GM12878 (cell line): ENCODE measurements at regions not wholly inside any gene's neighbourhood (a gene's known extent, or its start where the extent isn't known, plus 50 kb on each side); places are given as distances from the start of the nearest gene placed in this dataset.

Experiments
- DPF2 ChIP-seq: fragments of 450-650 bp; IDR thresholded peaks from 2 replicates; pipeline ENCODE4 v1.6.1; 2017; ENCODE audit warnings: mild to moderate bottlenecking
- FOXM1 ChIP-seq: IDR thresholded peaks from 2 replicates; pipeline ENCODE4 v1.6.1; 2012; ENCODE audit warnings: low read depth, mild to moderate bottlenecking, inconsistent platforms, low read length, moderate library complexity
- HDAC6 ChIP-seq: fragments of 200-600 bp; sonication (generic); IDR thresholded peaks from one replicate; pipeline ENCODE4 v1.8.0; 2017; ENCODE audit warnings: antibody characterized with exemption; ENCODE audit not compliant: unreplicated experiment
- NR2C2 ChIP-seq: IDR thresholded peaks from 2 replicates; pipeline ENCODE4 v1.6.1; 2011; ENCODE audit warnings: borderline replicate concordance, low read depth; ENCODE audit not compliant: control insufficient read depth, insufficient read length
- PAX5 ChIP-seq: IDR thresholded peaks from 2 replicates; pipeline ENCODE4 v1.6.1; 2011; ENCODE audit warnings: low read depth, low read length, borderline replicate concordance
- PML ChIP-seq: IDR thresholded peaks from 2 replicates; pipeline ENCODE4 v1.6.1; 2012; ENCODE audit warnings: low read length, inconsistent platforms
- POU2F2 ChIP-seq: IDR thresholded peaks from 3 replicates; pipeline ENCODE4 v1.6.1; 2011; ENCODE audit warnings: low read depth, mild to moderate bottlenecking, low read length, borderline replicate concordance
- SMC3 ChIP-seq: IDR thresholded peaks from 2 replicates; pipeline ENCODE4 v1.6.1; 2011; ENCODE audit warnings: low read length, improper control_type of control experiment, borderline replicate concordance
- SUZ12 ChIP-seq: fragments of 200-600 bp; sonication (generic); IDR thresholded peaks from one replicate; pipeline ENCODE4 v1.6.1; 2018; ENCODE audit warnings: antibody characterized with exemption, mild to moderate bottlenecking; ENCODE audit not compliant: unreplicated experiment
- TAF1 ChIP-seq: IDR thresholded peaks from 2 replicates; pipeline ENCODE4 v1.6.1; 2011; ENCODE audit warnings: mild to moderate bottlenecking, low read depth, low read length, borderline replicate concordance
- TCF3 ChIP-seq: IDR thresholded peaks from 2 replicates; pipeline ENCODE4 v1.6.1; 2012; ENCODE audit warnings: low read depth, mild to moderate bottlenecking, low read length, borderline replicate concordance; ENCODE audit not compliant: insufficient read depth
- ZNF207 ChIP-seq: fragments of 450-650 bp; IDR thresholded peaks from 2 replicates; pipeline ENCODE4 v1.6.1; 2014; ENCODE audit warnings: antibody characterized with exemption, mild to moderate bottlenecking, borderline replicate concordance
- ZSCAN29 ChIP-seq: fragments of 450-650 bp; IDR thresholded peaks from 2 replicates; pipeline ENCODE4 v1.6.1; 2017; ENCODE audit warnings: mild to moderate bottlenecking, moderate library complexity
- TF ChIP-seq, protein P1 (sequence below): fragments of 450-650 bp; IDR thresholded peaks from 2 replicates; pipeline ENCODE4 v1.6.1; 2017; ENCODE audit warnings: borderline replicate concordance
- TF ChIP-seq, protein P2 (sequence below): IDR thresholded peaks from 2 replicates; pipeline ENCODE4 v1.6.1; 2011; ENCODE audit warnings: borderline replicate concordance, low read depth, mild to moderate bottlenecking, moderate library complexity, mixed read lengths, low read length; ENCODE audit not compliant: insufficient read depth; ENCODE audit errors: extremely low read length
- TF ChIP-seq, protein P3 (sequence below): fragments of 450-650 bp; IDR thresholded peaks from 2 replicates; pipeline ENCODE4 v1.6.1; 2017; ENCODE audit warnings: mild to moderate bottlenecking, moderate library complexity

DNA sequence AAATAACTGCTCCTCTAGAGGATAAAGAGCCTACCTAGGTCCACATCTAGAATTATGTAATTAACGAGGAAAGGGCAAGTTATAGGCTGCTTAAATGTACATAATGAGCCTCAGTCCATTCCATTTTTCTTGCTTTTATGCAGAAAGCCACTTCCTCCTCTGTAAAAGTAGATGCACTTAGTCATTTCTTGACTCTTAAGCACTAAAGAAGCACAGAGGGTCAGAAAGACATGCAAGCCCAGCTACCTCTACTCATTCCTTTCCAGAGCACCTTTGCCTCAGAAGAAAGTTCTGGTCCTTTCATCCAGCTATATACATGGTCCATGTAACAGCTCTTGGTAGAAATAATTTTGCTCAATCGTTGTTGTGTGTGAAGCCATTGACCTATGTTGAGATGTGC lies 308.0 kb upstream of the NREP start (continued):
- TF ChIP-seq POU2F2 = no peak
- no peak for TF ChIP-seq SUZ12
- no peak for TF ChIP-seq PML
- TF ChIP-seq, protein P1, sequence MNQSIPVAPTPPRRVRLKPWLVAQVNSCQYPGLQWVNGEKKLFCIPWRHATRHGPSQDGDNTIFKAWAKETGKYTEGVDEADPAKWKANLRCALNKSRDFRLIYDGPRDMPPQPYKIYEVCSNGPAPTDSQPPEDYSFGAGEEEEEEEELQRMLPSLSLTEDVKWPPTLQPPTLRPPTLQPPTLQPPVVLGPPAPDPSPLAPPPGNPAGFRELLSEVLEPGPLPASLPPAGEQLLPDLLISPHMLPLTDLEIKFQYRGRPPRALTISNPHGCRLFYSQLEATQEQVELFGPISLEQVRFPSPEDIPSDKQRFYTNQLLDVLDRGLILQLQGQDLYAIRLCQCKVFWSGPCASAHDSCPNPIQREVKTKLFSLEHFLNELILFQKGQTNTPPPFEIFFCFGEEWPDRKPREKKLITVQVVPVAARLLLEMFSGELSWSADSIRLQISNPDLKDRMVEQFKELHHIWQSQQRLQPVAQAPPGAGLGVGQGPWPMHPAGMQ = no peak
- no peak for TF ChIP-seq ZNF207
- TF ChIP-seq, protein P2, sequence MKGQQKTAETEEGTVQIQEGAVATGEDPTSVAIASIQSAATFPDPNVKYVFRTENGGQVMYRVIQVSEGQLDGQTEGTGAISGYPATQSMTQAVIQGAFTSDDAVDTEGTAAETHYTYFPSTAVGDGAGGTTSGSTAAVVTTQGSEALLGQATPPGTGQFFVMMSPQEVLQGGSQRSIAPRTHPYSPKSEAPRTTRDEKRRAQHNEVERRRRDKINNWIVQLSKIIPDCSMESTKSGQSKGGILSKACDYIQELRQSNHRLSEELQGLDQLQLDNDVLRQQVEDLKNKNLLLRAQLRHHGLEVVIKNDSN = no peak
- TF ChIP-seq ZSCAN29 = no peak
- TF ChIP-seq HDAC6 = no peak
- no peak for TF ChIP-seq TAF1
- TF ChIP-seq, protein P3, sequence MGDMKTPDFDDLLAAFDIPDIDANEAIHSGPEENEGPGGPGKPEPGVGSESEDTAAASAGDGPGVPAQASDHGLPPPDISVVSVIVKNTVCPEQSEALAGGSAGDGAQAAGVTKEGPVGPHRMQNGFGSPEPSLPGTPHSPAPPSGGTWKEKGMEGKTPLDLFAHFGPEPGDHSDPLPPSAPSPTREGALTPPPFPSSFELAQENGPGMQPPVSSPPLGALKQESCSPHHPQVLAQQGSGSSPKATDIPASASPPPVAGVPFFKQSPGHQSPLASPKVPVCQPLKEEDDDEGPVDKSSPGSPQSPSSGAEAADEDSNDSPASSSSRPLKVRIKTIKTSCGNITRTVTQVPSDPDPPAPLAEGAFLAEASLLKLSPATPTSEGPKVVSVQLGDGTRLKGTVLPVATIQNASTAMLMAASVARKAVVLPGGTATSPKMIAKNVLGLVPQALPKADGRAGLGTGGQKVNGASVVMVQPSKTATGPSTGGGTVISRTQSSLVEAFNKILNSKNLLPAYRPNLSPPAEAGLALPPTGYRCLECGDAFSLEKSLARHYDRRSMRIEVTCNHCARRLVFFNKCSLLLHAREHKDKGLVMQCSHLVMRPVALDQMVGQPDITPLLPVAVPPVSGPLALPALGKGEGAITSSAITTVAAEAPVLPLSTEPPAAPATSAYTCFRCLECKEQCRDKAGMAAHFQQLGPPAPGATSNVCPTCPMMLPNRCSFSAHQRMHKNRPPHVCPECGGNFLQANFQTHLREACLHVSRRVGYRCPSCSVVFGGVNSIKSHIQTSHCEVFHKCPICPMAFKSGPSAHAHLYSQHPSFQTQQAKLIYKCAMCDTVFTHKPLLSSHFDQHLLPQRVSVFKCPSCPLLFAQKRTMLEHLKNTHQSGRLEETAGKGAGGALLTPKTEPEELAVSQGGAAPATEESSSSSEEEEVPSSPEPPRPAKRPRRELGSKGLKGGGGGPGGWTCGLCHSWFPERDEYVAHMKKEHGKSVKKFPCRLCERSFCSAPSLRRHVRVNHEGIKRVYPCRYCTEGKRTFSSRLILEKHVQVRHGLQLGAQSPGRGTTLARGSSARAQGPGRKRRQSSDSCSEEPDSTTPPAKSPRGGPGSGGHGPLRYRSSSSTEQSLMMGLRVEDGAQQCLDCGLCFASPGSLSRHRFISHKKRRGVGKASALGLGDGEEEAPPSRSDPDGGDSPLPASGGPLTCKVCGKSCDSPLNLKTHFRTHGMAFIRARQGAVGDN = no peak
- no peak for TF ChIP-seq PAX5
- no peak for TF ChIP-seq NR2C2
- no peak for TF ChIP-seq SMC3
- no peak for TF ChIP-seq DPF2
- TF ChIP-seq FOXM1 = no peak
- no peak for TF ChIP-seq TCF3
